Frontal cortex (tissue), 1 donor: ENCODE measurements at regions not wholly inside any gene's neighbourhood (a gene's known extent, or its start where the extent isn't known, plus 50 kb on each side); places are given as distances from the start of the nearest gene placed in this dataset. TPM values are rescaled to one million over a fixed set of nuclear protein-coding genes. Genes with fewer than 3 reads are reported as not detected.

Experiments
- small RNA-seq: library from RNA; depleted of rRNA; stranded (forward); fragments of <200 nt; gene quantifications from one replicate; pipeline ENCODE3, GENCODE V24; 2014

Small RNA genes lying in the stretch of these regions (small RNA-seq; reads per million reads assigned to genes)
- gene AC093534.1 (not detected), gene RNU7-34P (not detected)
